ENCODE measurements at regions not wholly inside any gene's neighbourhood (a gene's known extent, or its start where the extent isn't known, plus 50 kb on each side); places are given as distances from the start of the nearest gene placed in this dataset.

GRCh38 chr4:166435449-166435848, 562.4 kb downstream of the TLL1 start:
- no peaks in the 10 kb centered on the region for H4K20me1 ChIP-seq (ENCODE audit: low read depth, low read length)

GRCh38 chr4:166458756-166459155, 585.7 kb downstream of the TLL1 start:
- TF ChIP-seq CTCF (IDR thresholded peaks at IDR 0.05; ENCODE audit: insufficient read depth, low read length, poor library complexity, severe bottlenecking) (no peak), EZH2phosphoT487 (conservative IDR thresholded peaks at IDR 0.05; ENCODE audit: low read length) (no peak)
- H3K79me2 ChIP-seq (ENCODE audit: insufficient read depth, low read length) = no peaks in the 10 kb centered on the region
- H3K4me2 ChIP-seq (ENCODE audit: low read depth, low read length, poor library complexity, severe bottlenecking) = no peak overlapping the region
- no peaks in the 10 kb centered on the region for H4K20me1 ChIP-seq (ENCODE audit: low read depth, low read length)
- H3F3A ChIP-seq (ENCODE audit: insufficient read depth) = no peaks in the 10 kb centered on the region
- no peak overlapping the region for H3K27ac ChIP-seq (ENCODE audit: low read depth, low read length)
- no peaks in the 10 kb centered on the region for H3K36me3 ChIP-seq (ENCODE audit: low read length)
- H3K4me3 ChIP-seq (ENCODE audit: insufficient read depth, low read length, poor library complexity, severe bottlenecking) = no peak overlapping the region
- H3K9ac ChIP-seq (ENCODE audit: low read length) = no peak overlapping the region
- H3K27me3 ChIP-seq (ENCODE audit: low read length) = no peaks in the 10 kb centered on the region
- no peaks in the 10 kb centered on the region for H3K9me3 ChIP-seq (ENCODE audit: insufficient read depth, low read length)
- H2AFZ ChIP-seq (ENCODE audit: low read depth, low read length, severe bottlenecking) = no peak overlapping the region
- H3K9me2 ChIP-seq (replicated peaks; ENCODE audit: insufficient read depth, low read length) = no peaks in the 10 kb centered on the region

More at GRCh38 chr4:166435449-166435848, 562.4 kb downstream of the TLL1 start:
- Histone ChIP-seq H3K27ac (ENCODE audit: low read depth, low read length) (no peak overlapping the region), H3K9me3 (ENCODE audit: insufficient read depth, low read length) (no peaks in the 10 kb centered on the region), H3K9ac (ENCODE audit: low read length) (no peak overlapping the region), H3K27me3 (ENCODE audit: low read length) (no peaks in the 10 kb centered on the region), H3K79me2 (ENCODE audit: insufficient read depth, low read length) (no peaks in the 10 kb centered on the region), H2AFZ (ENCODE audit: low read depth, low read length, severe bottlenecking) (no peak overlapping the region), H3K9me2 (replicated peaks; ENCODE audit: insufficient read depth, low read length) (no peaks in the 10 kb centered on the region), H3K36me3 (ENCODE audit: low read length) (no peaks in the 10 kb centered on the region), H3K4me2 (ENCODE audit: low read depth, low read length, poor library complexity, severe bottlenecking) (no peak overlapping the region), H3K4me3 (ENCODE audit: insufficient read depth, low read length, poor library complexity, severe bottlenecking) (no peak overlapping the region), H3F3A (ENCODE audit: insufficient read depth) (no peaks in the 10 kb centered on the region)
- TF ChIP-seq EZH2phosphoT487 (conservative IDR thresholded peaks at IDR 0.05; ENCODE audit: low read length) (no peak), CTCF (IDR thresholded peaks at IDR 0.05; ENCODE audit: insufficient read depth, low read length, poor library complexity, severe bottlenecking) (no peak)

- Histone ChIP-seq H3F3A (ENCODE audit: insufficient read depth) (no peaks in the 10 kb centered on the region), H2AFZ (ENCODE audit: low read depth, low read length, severe bottlenecking) (no peak overlapping the region), H3K9me2 (replicated peaks; ENCODE audit: insufficient read depth, low read length) (no peaks in the 10 kb centered on the region), H3K79me2 (ENCODE audit: insufficient read depth, low read length) (no peaks in the 10 kb centered on the region), H3K9me3 (ENCODE audit: insufficient read depth, low read length) (no peaks in the 10 kb centered on the region), H3K27me3 (ENCODE audit: low read length) (no peaks in the 10 kb centered on the region), H3K9ac (ENCODE audit: low read length) (no peak overlapping the region), H3K4me2 (ENCODE audit: low read depth, low read length, poor library complexity, severe bottlenecking) (no peak overlapping the region), H3K27ac (ENCODE audit: low read depth, low read length) (no peak overlapping the region), H3K4me3 (ENCODE audit: insufficient read depth, low read length, poor library complexity, severe bottlenecking) (no peak overlapping the region), H3K36me3 (ENCODE audit: low read length) (no peaks in the 10 kb centered on the region), H4K20me1 (ENCODE audit: low read depth, low read length) (no peaks in the 10 kb centered on the region)
- TF ChIP-seq CTCF (IDR thresholded peaks at IDR 0.05; ENCODE audit: insufficient read depth, low read length, poor library complexity, severe bottlenecking) = no peak
- TF ChIP-seq EZH2phosphoT487 (conservative IDR thresholded peaks at IDR 0.05; ENCODE audit: low read length) = no peak
Observed at GRCh38 chr4:166459621-166460020, 586.6 kb downstream of the TLL1 start.

Measured in SU-DHL-6 (cell line).